ENCODE measurements at regions not wholly inside any gene's neighbourhood (a gene's known extent, or its start where the extent isn't known, plus 50 kb on each side); places are given as distances from the start of the nearest gene placed in this dataset.

DNA sequence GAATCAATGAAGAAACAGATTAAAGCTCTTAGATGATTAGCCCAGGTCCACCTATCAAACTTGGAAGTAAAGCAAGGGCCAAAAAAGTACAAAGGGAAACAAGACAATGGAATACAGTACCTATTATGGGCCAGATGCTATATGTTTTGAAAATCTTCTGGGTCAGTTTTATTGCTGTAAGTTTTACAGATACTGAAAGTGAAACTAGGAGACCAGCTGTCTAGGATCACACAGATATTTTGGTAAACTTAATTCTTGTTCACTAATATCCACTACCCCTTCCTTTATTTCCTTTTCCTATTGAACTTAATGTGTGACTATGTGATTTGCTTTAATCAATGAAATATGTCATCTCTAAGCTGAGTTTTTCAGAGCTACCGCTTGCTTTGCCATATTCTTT is 505.4 kb upstream of the PITX2 start:
- TF ChIP-seq, protein P1, sequence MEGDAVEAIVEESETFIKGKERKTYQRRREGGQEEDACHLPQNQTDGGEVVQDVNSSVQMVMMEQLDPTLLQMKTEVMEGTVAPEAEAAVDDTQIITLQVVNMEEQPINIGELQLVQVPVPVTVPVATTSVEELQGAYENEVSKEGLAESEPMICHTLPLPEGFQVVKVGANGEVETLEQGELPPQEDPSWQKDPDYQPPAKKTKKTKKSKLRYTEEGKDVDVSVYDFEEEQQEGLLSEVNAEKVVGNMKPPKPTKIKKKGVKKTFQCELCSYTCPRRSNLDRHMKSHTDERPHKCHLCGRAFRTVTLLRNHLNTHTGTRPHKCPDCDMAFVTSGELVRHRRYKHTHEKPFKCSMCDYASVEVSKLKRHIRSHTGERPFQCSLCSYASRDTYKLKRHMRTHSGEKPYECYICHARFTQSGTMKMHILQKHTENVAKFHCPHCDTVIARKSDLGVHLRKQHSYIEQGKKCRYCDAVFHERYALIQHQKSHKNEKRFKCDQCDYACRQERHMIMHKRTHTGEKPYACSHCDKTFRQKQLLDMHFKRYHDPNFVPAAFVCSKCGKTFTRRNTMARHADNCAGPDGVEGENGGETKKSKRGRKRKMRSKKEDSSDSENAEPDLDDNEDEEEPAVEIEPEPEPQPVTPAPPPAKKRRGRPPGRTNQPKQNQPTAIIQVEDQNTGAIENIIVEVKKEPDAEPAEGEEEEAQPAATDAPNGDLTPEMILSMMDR (IDR thresholded peaks at IDR 0.05): no peak
- no peak for TF ChIP-seq ZFX (IDR thresholded peaks at IDR 0.05; ENCODE audit: borderline replicate concordance)
